Esophagus squamous epithelium (tissue), 4 donors: ENCODE measurements at regions not wholly inside any gene's neighbourhood (a gene's known extent, or its start where the extent isn't known, plus 50 kb on each side); places are given as distances from the start of the nearest gene placed in this dataset.

Source experiments
- CTCF ChIP-seq, 6 experiments: fragments of 450-650 bp in 4 of 6; fragments of 200-600 bp in 2 of 6; sonication (generic) in 2 of 6; IDR thresholded peaks; one replicate each; pipeline ENCODE4 v1.5.1; 2016 to 2019; ENCODE audit warnings: antibody characterized with exemption in 6 of 6, mild to moderate bottlenecking in 4 of 6, moderate library complexity in 4 of 6
- POLR2A ChIP-seq, 4 donors: fragments of 450-650 bp; IDR thresholded peaks; one replicate each; pipeline ENCODE4 v1.6.1; 2017; ENCODE audit warnings: antibody characterized with exemption in 4 of 4, mild to moderate bottlenecking in 4 of 4, moderate library complexity in 3 of 4

DNA sequence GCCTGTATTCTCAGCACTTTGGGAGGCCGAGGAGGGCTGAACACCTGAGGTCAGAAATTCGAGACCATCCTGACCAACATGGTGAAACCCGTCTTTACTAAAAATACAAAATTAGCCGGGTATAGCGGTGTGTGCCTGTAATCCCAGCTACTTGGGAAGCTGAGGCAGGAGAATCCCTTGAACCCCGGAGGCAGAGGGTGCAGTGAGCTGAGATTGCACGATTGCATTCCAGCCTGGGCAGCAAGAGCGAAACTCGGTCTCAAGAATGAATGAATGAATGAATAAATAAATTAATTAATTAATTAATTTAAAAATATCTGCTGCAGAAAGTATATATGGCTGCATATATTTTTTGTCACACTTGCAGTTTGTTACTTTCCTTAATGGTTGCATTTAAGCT is 781.8 kb downstream of the DNAJB9 start:
- TF ChIP-seq CTCF (IDR thresholded peaks at IDR 0.05) (no peak), POLR2A (IDR thresholded peaks at IDR 0.05) (no peak)
